Endothelial cell of umbilical vein (primary cell): ENCODE measurements at regions not wholly inside any gene's neighbourhood (a gene's known extent, or its start where the extent isn't known, plus 50 kb on each side); places are given as distances from the start of the nearest gene placed in this dataset.

Experiments
- CTCF ChIP-seq, 2 donors: IDR thresholded peaks; 1 replicate in 1 of 2; 2 replicates in 1 of 2; pipeline ENCODE4 v1.5.1; 2011; ENCODE audit warnings: low read length in 2 of 2, mild to moderate bottlenecking in 2 of 2, moderate library complexity in 2 of 2, control low read depth in 1 of 2, inconsistent platforms in 1 of 2, low read depth in 1 of 2; ENCODE audit not compliant: insufficient read depth in 1 of 2; ENCODE audit errors: extremely low read depth in 1 of 2
- EZH2 ChIP-seq: IDR thresholded peaks from 2 replicates; pipeline ENCODE4 v1.6.1; 2012; ENCODE audit warnings: borderline replicate concordance, low read depth, mild to moderate bottlenecking, moderate library complexity, low read length, inconsistent platforms; ENCODE audit not compliant: severe bottlenecking
- FOS ChIP-seq: IDR thresholded peaks from 2 replicates; pipeline ENCODE4 v1.6.1; 2011; ENCODE audit warnings: mild to moderate bottlenecking, low read length, moderate library complexity, borderline replicate concordance; ENCODE audit not compliant: insufficient read depth
- GATA2 ChIP-seq: IDR thresholded peaks from 2 replicates; pipeline ENCODE4 v1.7.0; 2011; ENCODE audit warnings: low read depth, mild to moderate bottlenecking, moderate library complexity, mixed read lengths, low read length; ENCODE audit not compliant: insufficient read length, insufficient read depth
- JUN ChIP-seq: IDR thresholded peaks from 2 replicates; pipeline ENCODE4 v1.6.1; 2011; ENCODE audit warnings: borderline replicate concordance, low read depth; ENCODE audit not compliant: insufficient read length, insufficient read depth
- MAX ChIP-seq: IDR thresholded peaks from 2 replicates; pipeline ENCODE4 v1.6.1; 2011; ENCODE audit not compliant: insufficient read depth, insufficient read length
- MYC ChIP-seq: IDR thresholded peaks from one replicate; pipeline ENCODE4 v1.6.1; 2011; ENCODE audit warnings: mild to moderate bottlenecking, low read depth, low read length
- POLR2A ChIP-seq: IDR thresholded peaks from 2 replicates; pipeline ENCODE4 v1.6.1; 2012; ENCODE audit warnings: low read depth, mild to moderate bottlenecking, control low read depth, low read length
- POLR2AphosphoS5 ChIP-seq: IDR thresholded peaks from 2 replicates; pipeline ENCODE4 v1.6.1; 2012; ENCODE audit warnings: low read depth, mild to moderate bottlenecking, control low read depth, low read length, moderate library complexity; ENCODE audit not compliant: insufficient read depth

- TF ChIP-seq EZH2 (no peak), CTCF (IDR thresholded peaks at IDR 0.05; ENCODE audit: extremely low read depth in 1 of 2, insufficient read depth in 1 of 2, low read depth in 1 of 2, low read length in 2 of 2) (no peak), GATA2 (no peak), MAX (no peak), POLR2AphosphoS5 (no peak), POLR2A (no peak), JUN (no peak), MYC (no peak), FOS (no peak)
These were observed 94.7 kb upstream of the HPF1 start for GRCh38 chr4:169852481-169852880.
